ENCODE measurements at regions not wholly inside any gene's neighbourhood (a gene's known extent, or its start where the extent isn't known, plus 50 kb on each side); places are given as distances from the start of the nearest gene placed in this dataset.

DNA sequence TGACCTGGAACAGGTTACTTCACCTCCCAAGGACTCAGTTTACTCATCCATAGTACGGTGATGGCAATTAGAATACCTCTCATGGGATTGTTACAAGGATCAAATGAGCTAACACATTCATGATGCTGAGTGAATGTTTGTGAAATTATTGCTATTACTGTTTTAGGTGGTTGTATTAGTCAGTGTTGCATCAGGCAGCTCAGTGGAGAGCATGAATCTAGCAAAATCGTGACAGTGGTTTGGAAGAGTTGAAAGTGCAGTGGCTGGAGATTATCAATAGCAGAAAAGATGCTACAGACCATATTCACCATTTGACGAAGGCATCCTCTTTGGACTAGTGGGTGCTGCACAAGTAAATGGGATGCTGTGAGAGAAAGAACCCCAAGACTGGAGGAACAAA is 50.4 kb upstream of the CTNNBL1 start:
- no peak overlapping the region for H3K4me3 ChIP-seq (replicated peaks; ENCODE audit: low read depth, low read length)
- TF ChIP-seq, protein P1, sequence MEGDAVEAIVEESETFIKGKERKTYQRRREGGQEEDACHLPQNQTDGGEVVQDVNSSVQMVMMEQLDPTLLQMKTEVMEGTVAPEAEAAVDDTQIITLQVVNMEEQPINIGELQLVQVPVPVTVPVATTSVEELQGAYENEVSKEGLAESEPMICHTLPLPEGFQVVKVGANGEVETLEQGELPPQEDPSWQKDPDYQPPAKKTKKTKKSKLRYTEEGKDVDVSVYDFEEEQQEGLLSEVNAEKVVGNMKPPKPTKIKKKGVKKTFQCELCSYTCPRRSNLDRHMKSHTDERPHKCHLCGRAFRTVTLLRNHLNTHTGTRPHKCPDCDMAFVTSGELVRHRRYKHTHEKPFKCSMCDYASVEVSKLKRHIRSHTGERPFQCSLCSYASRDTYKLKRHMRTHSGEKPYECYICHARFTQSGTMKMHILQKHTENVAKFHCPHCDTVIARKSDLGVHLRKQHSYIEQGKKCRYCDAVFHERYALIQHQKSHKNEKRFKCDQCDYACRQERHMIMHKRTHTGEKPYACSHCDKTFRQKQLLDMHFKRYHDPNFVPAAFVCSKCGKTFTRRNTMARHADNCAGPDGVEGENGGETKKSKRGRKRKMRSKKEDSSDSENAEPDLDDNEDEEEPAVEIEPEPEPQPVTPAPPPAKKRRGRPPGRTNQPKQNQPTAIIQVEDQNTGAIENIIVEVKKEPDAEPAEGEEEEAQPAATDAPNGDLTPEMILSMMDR (IDR thresholded peaks at IDR 0.05; ENCODE audit: low read depth, low read length, missing control alignments), result no peak
- no peak for DNase-seq (ENCODE audit: extremely low read depth, low read depth)

DNA sequence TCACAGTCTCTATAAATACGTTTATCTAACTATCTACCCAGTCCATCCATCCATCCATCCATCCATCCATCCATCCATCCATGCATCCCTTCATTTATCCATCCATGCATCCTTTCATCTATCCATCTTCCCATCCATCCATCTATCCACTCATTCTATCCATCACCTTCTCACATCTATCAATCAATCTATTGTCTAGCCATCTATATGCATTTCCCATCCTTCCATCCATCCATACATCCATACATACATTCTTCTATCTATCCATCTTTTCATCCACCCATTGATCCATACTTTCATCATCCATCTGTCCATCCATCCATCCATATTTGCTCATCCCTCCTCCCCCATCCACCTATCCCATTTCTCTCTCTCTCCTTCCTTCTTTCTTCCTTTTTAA is 51.6 kb upstream of the CTNNBL1 start:
- H3K4me3 ChIP-seq (replicated peaks; ENCODE audit: low read depth, low read length), result no peak overlapping the region
- DNase-seq (ENCODE audit: extremely low read depth, low read depth), result no peak
- TF ChIP-seq, protein P1 (IDR thresholded peaks at IDR 0.05; ENCODE audit: low read depth, low read length, missing control alignments), result no peak

DNA sequence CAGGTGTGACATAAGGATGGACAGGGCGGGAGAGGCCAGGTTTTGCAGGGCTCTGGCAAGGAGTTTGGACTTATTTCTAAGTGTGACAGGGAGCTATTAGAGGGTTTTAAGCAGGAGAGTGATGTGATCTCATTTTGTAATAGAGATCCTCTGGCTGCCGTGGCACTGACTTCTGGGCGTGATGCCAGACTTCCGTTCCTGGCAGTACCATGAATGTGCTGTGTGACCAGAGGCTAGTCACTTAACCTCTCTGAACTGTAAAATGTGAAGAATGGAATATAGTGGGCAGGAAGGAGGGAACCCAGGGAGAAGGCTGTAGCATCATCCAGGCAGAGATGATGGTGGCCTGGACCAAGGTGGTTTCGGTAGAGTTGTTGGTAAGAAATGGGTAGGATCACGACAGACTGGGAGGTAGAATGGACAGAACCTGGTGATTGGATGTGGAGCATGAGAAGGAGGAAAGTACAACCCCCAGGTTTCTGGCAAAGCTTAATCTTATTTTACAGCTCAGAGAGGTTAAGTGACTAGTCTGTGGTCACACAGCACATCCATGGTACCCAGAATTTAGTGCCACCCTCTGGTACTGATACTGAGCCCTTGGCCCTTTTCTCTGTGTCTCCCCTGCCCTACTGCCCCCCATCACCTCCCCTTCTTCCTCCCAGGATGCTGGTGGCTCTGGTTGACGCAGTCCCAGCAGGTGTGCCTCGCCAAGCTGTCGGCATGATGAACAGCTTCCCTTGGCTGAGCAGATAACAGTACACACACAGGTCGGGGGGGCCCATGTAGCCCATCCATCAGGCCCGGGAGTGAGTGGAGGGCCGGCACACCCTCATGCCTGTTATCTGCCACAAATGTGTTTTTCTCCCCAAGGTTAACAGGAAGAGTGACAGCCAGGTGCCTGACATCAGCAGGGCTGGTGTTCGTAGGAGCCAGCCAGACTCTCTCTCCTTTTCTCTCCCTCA is 52.9 kb upstream of the CTNNBL1 start:
- TF ChIP-seq, protein P1 (IDR thresholded peaks at IDR 0.05; ENCODE audit: low read depth, low read length, missing control alignments), result no peak
- no peak for DNase-seq (ENCODE audit: extremely low read depth, low read depth)
- H3K4me3 ChIP-seq (replicated peaks; ENCODE audit: low read depth, low read length), result no peak overlapping the region

DNA sequence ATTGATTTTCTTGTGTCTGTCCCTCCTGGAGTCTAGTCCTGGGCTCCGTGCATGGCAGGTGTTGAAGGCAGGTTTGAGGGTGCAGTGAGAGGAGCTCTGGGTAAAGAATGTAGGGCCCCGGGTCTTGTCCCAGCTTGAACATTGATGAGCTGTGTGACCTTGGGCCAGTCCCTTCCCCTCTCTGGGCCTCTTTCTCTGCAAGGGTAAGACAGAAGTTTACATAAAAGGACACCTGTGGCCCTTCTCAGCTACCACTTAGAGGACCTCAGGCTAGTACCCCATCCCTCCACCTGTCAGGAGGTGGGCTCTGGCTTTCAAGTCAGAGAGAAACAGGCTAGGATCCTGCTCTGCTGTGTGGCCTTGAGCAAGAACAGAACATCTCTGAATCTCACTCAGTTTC is 55.3 kb upstream of the CTNNBL1 start:
- DNase-seq (ENCODE audit: extremely low read depth, low read depth), result no peak
- TF ChIP-seq, protein P1 (IDR thresholded peaks at IDR 0.05; ENCODE audit: low read depth, low read length, missing control alignments), result no peak
- no peak overlapping the region for H3K4me3 ChIP-seq (replicated peaks; ENCODE audit: low read depth, low read length)

DNA sequence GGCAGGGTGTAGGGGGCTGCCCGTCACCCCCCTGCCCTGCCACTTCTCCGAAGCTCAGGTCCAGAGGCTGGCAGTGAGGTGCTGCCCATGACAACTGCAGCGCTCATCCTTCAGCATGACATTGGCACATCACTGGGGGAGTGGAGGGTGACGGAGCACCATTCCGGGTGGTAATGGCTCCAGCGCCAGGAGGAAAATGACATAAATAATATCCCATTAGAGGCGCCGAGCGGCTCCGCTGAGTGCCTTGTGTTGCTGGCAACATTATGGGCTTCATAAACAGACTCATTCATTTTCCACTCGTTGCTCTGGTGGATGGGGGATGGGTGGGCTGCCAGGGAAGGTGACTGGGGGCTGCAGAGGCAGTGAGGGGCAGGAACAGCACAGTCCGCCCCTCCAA is 56.9 kb upstream of the CTNNBL1 start:
- TF ChIP-seq, protein P1 (IDR thresholded peaks at IDR 0.05; ENCODE audit: low read depth, low read length, missing control alignments), result no peak
- no peak overlapping the region for H3K4me3 ChIP-seq (replicated peaks; ENCODE audit: low read depth, low read length)
- no peak for DNase-seq (ENCODE audit: extremely low read depth, low read depth)

DNA sequence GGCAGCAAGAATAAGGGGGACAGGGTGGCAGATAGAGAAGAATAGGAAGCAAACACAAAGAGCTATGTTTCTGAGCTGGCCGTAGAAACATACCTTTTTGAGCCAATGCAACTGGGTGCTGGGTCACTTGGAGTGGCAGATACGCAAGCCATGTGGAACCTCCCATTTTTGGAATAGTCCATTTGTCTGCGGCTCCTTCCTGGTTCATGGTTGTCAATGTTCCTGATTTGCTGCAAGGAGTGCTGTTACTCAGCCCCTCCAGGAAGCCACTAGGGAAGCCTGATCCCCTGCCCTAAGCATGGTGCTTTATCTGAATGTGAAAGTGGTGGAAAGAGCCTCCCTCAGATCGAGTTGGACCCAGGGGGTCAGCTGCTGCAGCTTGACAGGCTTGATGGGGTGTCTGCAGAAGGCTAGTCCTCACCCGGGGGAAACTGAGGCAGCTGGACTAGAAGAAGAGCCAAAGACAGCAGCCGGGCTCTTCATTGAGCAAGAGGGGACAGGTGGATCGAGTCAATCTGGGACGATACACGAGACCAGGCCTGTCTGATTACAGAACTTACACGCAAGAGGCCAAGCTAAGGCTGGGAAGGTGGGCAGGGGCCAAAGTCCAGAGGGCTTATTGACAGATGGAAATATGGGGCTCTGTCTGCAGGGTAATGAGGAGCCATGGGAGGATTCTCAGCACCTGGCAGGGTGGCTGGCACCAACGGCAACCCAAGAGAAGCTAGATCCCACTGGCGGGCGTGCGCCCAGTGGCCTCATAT is 57.4 kb upstream of the CTNNBL1 start:
- TF ChIP-seq, protein P1 (IDR thresholded peaks at IDR 0.05; ENCODE audit: low read depth, low read length, missing control alignments), result no peak
- H3K4me3 ChIP-seq (replicated peaks; ENCODE audit: low read depth, low read length), result no peak overlapping the region
- no peak for DNase-seq (ENCODE audit: extremely low read depth, low read depth)
